ENCODE measurements at regions not wholly inside any gene's neighbourhood (a gene's known extent, or its start where the extent isn't known, plus 50 kb on each side); places are given as distances from the start of the nearest gene placed in this dataset.

GRCh38 chr17:409848-410542 lies 57.4 kb upstream of the RPH3AL start (continued):
- TF ChIP-seq ETS1 (CRISPR knock-in tag; IDR thresholded peaks at IDR 0.05) (no peak), KMT2B (CRISPR knock-in tag; IDR thresholded peaks at IDR 0.05) (no peak; the same call in 1 of the 2 replicates), HOXA3 (CRISPR knock-in tag; IDR thresholded peaks at IDR 0.05) (no peak), SP5 (CRISPR knock-in tag; IDR thresholded peaks at IDR 0.05; ENCODE audit: borderline replicate concordance, low read depth) (peak; percentile 14; the same call in 1 of the 2 replicates), RELA (CRISPR knock-in tag; IDR thresholded peaks at IDR 0.05) (no peak), PRMT3 (CRISPR knock-in tag; IDR thresholded peaks at IDR 0.05; ENCODE audit: borderline replicate concordance, low read depth) (no peak), FOXM1 (CRISPR knock-in tag; IDR thresholded peaks at IDR 0.05) (no peak), PTBP1 (IDR thresholded peaks at IDR 0.05; ENCODE audit: low read depth, low read length, poor library complexity, severe bottlenecking) (no peak), ZNF441 (CRISPR knock-in tag; IDR thresholded peaks at IDR 0.05; ENCODE audit: borderline replicate concordance) (no peak), RFX3 (CRISPR knock-in tag; IDR thresholded peaks at IDR 0.05) (peak; percentile 95), NBN (conservative IDR thresholded peaks at IDR 0.05) (no peak), CHD4 (IDR thresholded peaks at IDR 0.05; ENCODE audit: borderline replicate concordance, low read length) (no peak), NFE2 (CRISPR knock-in tag; IDR thresholded peaks at IDR 0.05) (no peak), ZNF790 (CRISPR knock-in tag; IDR thresholded peaks at IDR 0.05; ENCODE audit: borderline replicate concordance) (no peak), TAF15 (IDR thresholded peaks at IDR 0.05; ENCODE audit: low read depth, low read length, poor library complexity, severe bottlenecking) (no peak), CEBPZ (IDR thresholded peaks at IDR 0.05; ENCODE audit: low read length) (no peak), HDAC2 (CRISPR knock-in tag; IDR thresholded peaks at IDR 0.05) (no peak; the same call in 1 of the 2 replicates), SAFB2 (CRISPR knock-in tag; IDR thresholded peaks at IDR 0.05; ENCODE audit: borderline replicate concordance, low read depth) (no peak), ETV5 (CRISPR knock-in tag; IDR thresholded peaks at IDR 0.05; ENCODE audit: borderline replicate concordance) (peak; percentile 11; the same call in 1 of the 2 replicates), ZNF224 (CRISPR knock-in tag; IDR thresholded peaks at IDR 0.05) (no peak), U2AF1 (optimal IDR thresholded peaks at IDR 0.05; ENCODE audit: low read depth, low read length) (no peak), FOXK1 (CRISPR knock-in tag; IDR thresholded peaks at IDR 0.05; ENCODE audit: borderline replicate concordance, low read depth) (peak; percentile 50; the same call in 1 of the 2 replicates), ZNF616 (CRISPR knock-in tag; IDR thresholded peaks at IDR 0.05; ENCODE audit: low read depth) (no peak), GATAD2A (CRISPR knock-in tag; IDR thresholded peaks at IDR 0.05) (no peak), MAX (IDR thresholded peaks at IDR 0.05) (peak; percentile 79), KDM6A (CRISPR knock-in tag; IDR thresholded peaks at IDR 0.05; ENCODE audit: low read depth) (no peak), ZNF639 (CRISPR knock-in tag; conservative IDR thresholded peaks at IDR 0.05) (no peak), POLR2G (IDR thresholded peaks at IDR 0.05; ENCODE audit: low read depth, low read length) (peak; percentile 80)

All from HepG2 (cell line).